ENCODE measurements at regions not wholly inside any gene's neighbourhood (a gene's known extent, or its start where the extent isn't known, plus 50 kb on each side); places are given as distances from the start of the nearest gene placed in this dataset.

GRCh38 chr4:107258359-107258758, 222.2 kb upstream of the DKK2 start:
- TF ChIP-seq CTCF (IDR thresholded peaks at IDR 0.05; ENCODE audit: borderline replicate concordance, extremely low read depth, low read length, poor library complexity, severe bottlenecking) (no peak), EZH2 (IDR thresholded peaks at IDR 0.05; ENCODE audit: borderline replicate concordance, low read depth, low read length, severe bottlenecking) (no peak)
